ENCODE measurements at regions not wholly inside any gene's neighbourhood (a gene's known extent, or its start where the extent isn't known, plus 50 kb on each side); places are given as distances from the start of the nearest gene placed in this dataset.

DNA sequence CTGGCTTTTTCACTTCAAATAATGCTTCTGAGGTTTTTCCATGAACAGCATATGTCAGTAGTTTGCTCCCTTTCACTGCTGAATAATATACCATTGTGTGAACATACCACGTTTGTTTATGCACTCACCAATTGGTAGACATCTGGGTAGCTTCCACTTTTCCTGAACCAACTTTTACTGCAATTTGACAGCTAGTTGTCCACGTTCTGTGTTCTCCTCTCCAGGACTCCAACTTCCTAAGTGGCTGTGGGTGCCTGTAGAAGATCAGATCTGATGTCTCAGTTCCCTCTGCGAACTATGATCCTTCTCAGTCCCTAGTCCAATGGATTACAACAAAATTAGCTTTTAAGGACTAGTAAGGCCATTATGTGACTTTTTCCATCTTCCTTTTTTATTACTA is 64.7 kb upstream of the PTCHD1 start:
- ChIA-PET CTCF (no interaction called here), POLR2A (no interaction called here)
- H3K9me3 Mint-ChIP-seq, result no peaks in the 10 kb centered on the region
- H3K36me3 Mint-ChIP-seq, result no peaks in the 10 kb centered on the region
- no peak overlapping the region for H3K27ac Mint-ChIP-seq
- H3K4me1 Mint-ChIP-seq, result 0 out of 2 replicates have a peak, but pooled peaks cover 4% of the 10 kb centered on the region
- DNase-seq (ENCODE audit: low spot score), result no peak
- ATAC-seq, result no peak
- no peaks in the 10 kb centered on the region for H3K27me3 Mint-ChIP-seq (ENCODE audit: low read depth)
- TF ChIP-seq JAZF1 (CRISPR knock-in tag; IDR thresholded peaks at IDR 0.05), result no peak
- no peak for TF ChIP-seq RORB (CRISPR knock-in tag; IDR thresholded peaks at IDR 0.05)
- TF ChIP-seq, protein P1, sequence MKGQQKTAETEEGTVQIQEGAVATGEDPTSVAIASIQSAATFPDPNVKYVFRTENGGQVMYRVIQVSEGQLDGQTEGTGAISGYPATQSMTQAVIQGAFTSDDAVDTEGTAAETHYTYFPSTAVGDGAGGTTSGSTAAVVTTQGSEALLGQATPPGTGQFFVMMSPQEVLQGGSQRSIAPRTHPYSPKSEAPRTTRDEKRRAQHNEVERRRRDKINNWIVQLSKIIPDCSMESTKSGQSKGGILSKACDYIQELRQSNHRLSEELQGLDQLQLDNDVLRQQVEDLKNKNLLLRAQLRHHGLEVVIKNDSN (CRISPR knock-in tag; IDR thresholded peaks at IDR 0.05), result no peak
- TF ChIP-seq, protein P2, sequence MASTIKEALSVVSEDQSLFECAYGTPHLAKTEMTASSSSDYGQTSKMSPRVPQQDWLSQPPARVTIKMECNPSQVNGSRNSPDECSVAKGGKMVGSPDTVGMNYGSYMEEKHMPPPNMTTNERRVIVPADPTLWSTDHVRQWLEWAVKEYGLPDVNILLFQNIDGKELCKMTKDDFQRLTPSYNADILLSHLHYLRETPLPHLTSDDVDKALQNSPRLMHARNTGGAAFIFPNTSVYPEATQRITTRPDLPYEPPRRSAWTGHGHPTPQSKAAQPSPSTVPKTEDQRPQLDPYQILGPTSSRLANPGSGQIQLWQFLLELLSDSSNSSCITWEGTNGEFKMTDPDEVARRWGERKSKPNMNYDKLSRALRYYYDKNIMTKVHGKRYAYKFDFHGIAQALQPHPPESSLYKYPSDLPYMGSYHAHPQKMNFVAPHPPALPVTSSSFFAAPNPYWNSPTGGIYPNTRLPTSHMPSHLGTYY (CRISPR knock-in tag; IDR thresholded peaks at IDR 0.05), result no peak
- TF ChIP-seq IRF2 (CRISPR knock-in tag; IDR thresholded peaks at IDR 0.05; ENCODE audit: borderline replicate concordance, low read depth), result no peak
- TF ChIP-seq ZNF396 (CRISPR knock-in tag; IDR thresholded peaks at IDR 0.05; ENCODE audit: borderline replicate concordance), result no peak
- TF ChIP-seq, protein P3, sequence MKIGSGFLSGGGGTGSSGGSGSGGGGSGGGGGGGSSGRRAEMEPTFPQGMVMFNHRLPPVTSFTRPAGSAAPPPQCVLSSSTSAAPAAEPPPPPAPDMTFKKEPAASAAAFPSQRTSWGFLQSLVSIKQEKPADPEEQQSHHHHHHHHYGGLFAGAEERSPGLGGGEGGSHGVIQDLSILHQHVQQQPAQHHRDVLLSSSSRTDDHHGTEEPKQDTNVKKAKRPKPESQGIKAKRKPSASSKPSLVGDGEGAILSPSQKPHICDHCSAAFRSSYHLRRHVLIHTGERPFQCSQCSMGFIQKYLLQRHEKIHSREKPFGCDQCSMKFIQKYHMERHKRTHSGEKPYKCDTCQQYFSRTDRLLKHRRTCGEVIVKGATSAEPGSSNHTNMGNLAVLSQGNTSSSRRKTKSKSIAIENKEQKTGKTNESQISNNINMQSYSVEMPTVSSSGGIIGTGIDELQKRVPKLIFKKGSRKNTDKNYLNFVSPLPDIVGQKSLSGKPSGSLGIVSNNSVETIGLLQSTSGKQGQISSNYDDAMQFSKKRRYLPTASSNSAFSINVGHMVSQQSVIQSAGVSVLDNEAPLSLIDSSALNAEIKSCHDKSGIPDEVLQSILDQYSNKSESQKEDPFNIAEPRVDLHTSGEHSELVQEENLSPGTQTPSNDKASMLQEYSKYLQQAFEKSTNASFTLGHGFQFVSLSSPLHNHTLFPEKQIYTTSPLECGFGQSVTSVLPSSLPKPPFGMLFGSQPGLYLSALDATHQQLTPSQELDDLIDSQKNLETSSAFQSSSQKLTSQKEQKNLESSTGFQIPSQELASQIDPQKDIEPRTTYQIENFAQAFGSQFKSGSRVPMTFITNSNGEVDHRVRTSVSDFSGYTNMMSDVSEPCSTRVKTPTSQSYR (CRISPR knock-in tag; IDR thresholded peaks at IDR 0.05), result no peak
- TF ChIP-seq, protein P4, sequence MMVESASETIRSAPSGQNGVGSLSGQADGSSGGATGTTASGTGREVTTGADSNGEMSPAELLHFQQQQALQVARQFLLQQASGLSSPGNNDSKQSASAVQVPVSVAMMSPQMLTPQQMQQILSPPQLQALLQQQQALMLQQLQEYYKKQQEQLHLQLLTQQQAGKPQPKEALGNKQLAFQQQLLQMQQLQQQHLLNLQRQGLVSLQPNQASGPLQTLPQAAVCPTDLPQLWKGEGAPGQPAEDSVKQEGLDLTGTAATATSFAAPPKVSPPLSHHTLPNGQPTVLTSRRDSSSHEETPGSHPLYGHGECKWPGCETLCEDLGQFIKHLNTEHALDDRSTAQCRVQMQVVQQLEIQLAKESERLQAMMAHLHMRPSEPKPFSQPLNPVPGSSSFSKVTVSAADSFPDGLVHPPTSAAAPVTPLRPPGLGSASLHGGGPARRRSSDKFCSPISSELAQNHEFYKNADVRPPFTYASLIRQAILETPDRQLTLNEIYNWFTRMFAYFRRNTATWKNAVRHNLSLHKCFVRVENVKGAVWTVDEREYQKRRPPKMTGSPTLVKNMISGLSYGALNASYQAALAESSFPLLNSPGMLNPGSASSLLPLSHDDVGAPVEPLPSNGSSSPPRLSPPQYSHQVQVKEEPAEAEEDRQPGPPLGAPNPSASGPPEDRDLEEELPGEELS (CRISPR knock-in tag; IDR thresholded peaks at IDR 0.05), result no peak
- no peak for TF ChIP-seq FOXJ3 (CRISPR knock-in tag; IDR thresholded peaks at IDR 0.05; ENCODE audit: borderline replicate concordance)
- no peak for TF ChIP-seq SMAD3 (CRISPR knock-in tag; IDR thresholded peaks at IDR 0.05; ENCODE audit: borderline replicate concordance)
- no peak for TF ChIP-seq NFE2L1 (CRISPR knock-in tag; IDR thresholded peaks at IDR 0.05)
- TF ChIP-seq, protein P5, sequence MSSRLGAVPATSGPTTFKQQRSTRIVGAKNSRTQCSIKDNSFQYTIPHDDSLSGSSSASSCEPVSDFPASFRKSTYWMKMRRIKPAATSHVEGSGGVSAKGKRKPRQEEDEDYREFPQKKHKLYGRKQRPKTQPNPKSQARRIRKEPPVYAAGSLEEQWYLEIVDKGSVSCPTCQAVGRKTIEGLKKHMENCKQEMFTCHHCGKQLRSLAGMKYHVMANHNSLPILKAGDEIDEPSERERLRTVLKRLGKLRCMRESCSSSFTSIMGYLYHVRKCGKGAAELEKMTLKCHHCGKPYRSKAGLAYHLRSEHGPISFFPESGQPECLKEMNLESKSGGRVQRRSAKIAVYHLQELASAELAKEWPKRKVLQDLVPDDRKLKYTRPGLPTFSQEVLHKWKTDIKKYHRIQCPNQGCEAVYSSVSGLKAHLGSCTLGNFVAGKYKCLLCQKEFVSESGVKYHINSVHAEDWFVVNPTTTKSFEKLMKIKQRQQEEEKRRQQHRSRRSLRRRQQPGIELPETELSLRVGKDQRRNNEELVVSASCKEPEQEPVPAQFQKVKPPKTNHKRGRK (CRISPR knock-in tag; IDR thresholded peaks at IDR 0.05; ENCODE audit: borderline replicate concordance), result no peak
- TF ChIP-seq ZNF416 (CRISPR knock-in tag; IDR thresholded peaks at IDR 0.05), result no peak
- TF ChIP-seq KAT7 (CRISPR knock-in tag; IDR thresholded peaks at IDR 0.05; ENCODE audit: borderline replicate concordance), result no peak
- TF ChIP-seq ZNF423 (CRISPR knock-in tag; IDR thresholded peaks at IDR 0.05), result no peak
- TF ChIP-seq NR1H2 (CRISPR knock-in tag; IDR thresholded peaks at IDR 0.05), result no peak
- no peak for TF ChIP-seq GTF2I (CRISPR knock-in tag; conservative IDR thresholded peaks at IDR 0.05)
- no peak for TF ChIP-seq FOXK1 (CRISPR knock-in tag; IDR thresholded peaks at IDR 0.05)
- TF ChIP-seq ZNF263 (CRISPR knock-in tag; IDR thresholded peaks at IDR 0.05; ENCODE audit: low read depth), result no peak
- TF ChIP-seq, protein P6, sequence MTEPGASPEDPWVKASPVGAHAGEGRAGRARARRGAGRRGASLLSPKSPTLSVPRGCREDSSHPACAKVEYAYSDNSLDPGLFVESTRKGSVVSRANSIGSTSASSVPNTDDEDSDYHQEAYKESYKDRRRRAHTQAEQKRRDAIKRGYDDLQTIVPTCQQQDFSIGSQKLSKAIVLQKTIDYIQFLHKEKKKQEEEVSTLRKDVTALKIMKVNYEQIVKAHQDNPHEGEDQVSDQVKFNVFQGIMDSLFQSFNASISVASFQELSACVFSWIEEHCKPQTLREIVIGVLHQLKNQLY (CRISPR knock-in tag; IDR thresholded peaks at IDR 0.05), result no peak
- H3K4me3 Mint-ChIP-seq, result no peak overlapping the region
